A673 (cell line): ENCODE measurements at regions not wholly inside any gene's neighbourhood (a gene's known extent, or its start where the extent isn't known, plus 50 kb on each side); places are given as distances from the start of the nearest gene placed in this dataset.

ENCODE experiments used
- BruUV-seq: library from RNA; stranded (reverse); fragments of 400-500 nt; replicated peaks from 2 replicates; lab custom pipeline; 2021; lab: Mats Ljungman, UMichigan
- CTCF ChIA-PET: fragments of 300-600 bp; sonication (Branson Sonifier 250); formaldehyde crosslinking; loops from one replicate; lab custom pipeline; 2022; ENCODE audit warnings: antibody characterized with exemption; lab: Charles Lee
- POLR2A ChIA-PET: fragments of 300-600 bp; sonication (Branson Sonifier 250); formaldehyde crosslinking; loops from one replicate; lab custom pipeline; 2022; ENCODE audit warnings: antibody characterized with exemption; ENCODE audit not compliant: low non-redundant PET; lab: Charles Lee
- DNase-seq: peaks from one replicate; pipeline ENCODE4 v3.0.0-alpha.2; 2015; ENCODE audit warnings: low spot score
- H3K27ac ChIP-seq: fragments of 200-600 bp; sonication (generic); 2 replicates; pipeline ENCODE4 v1.5.1; 2016; ENCODE audit warnings: mixed run types, low read depth, mild to moderate bottlenecking, mixed read lengths, antibody characterized with exemption, low read length; ENCODE audit not compliant: poor library complexity, severe bottlenecking
- H3K27me3 ChIP-seq: fragments of 200-600 bp; sonication (generic); replicated peaks from 2 replicates; pipeline ENCODE4 v1.6.1; 2017; ENCODE audit warnings: mixed run types, low read depth, mild to moderate bottlenecking, mixed read lengths, antibody characterized with exemption, low read length; ENCODE audit not compliant: insufficient read depth, poor library complexity
- H3K36me3 ChIP-seq: fragments of 200-600 bp; sonication (generic); 2 replicates; pipeline ENCODE4 v1.6.1; 2016; ENCODE audit warnings: mixed run types, mild to moderate bottlenecking, mixed read lengths, antibody characterized with exemption, low read length; ENCODE audit not compliant: insufficient read depth, poor library complexity, severe bottlenecking
- H3K4me1 ChIP-seq: fragments of 200-600 bp; sonication (generic); 2 replicates; pipeline ENCODE4 v1.6.1; 2017; ENCODE audit warnings: mixed run types, mild to moderate bottlenecking, mixed read lengths, antibody characterized with exemption, low read length; ENCODE audit not compliant: insufficient read depth, poor library complexity, severe bottlenecking
- H3K4me3 ChIP-seq: fragments of 200-600 bp; sonication (generic); 2 replicates; pipeline ENCODE4 v1.5.1; 2016; ENCODE audit warnings: low read depth, mixed run types, mild to moderate bottlenecking, mixed read lengths, low read length; ENCODE audit not compliant: poor library complexity, severe bottlenecking
- H3K9me3 ChIP-seq: fragments of 200-600 bp; sonication (generic); 2 replicates; pipeline ENCODE4 v1.6.1; 2016; ENCODE audit warnings: mixed run types, low read depth, mild to moderate bottlenecking, mixed read lengths, antibody characterized with exemption, low read length; ENCODE audit not compliant: poor library complexity, severe bottlenecking
- CTCF ChIP-seq: fragments of 300-800, 200-600 bp; sonication (generic); conservative IDR thresholded peaks from 2 replicates; pipeline ENCODE4 v1.5.1; 2017; ENCODE audit warnings: low read depth, mild to moderate bottlenecking, antibody characterized with exemption, low read length, moderate library complexity, mixed read lengths
- EZH2 ChIP-seq: fragments of 200-600 bp; sonication (generic); IDR thresholded peaks from 2 replicates; pipeline ENCODE4 v1.6.1; 2017; ENCODE audit warnings: borderline replicate concordance, low read depth, mild to moderate bottlenecking, mixed read lengths, antibody characterized with exemption, low read length; ENCODE audit not compliant: poor library complexity, severe bottlenecking
- intact Hi-C: fragments of 100-400 bp; cut with micrococcal nuclease; formaldehyde crosslinking; loops from one replicate; pipeline ENCODE4 v1.10.0; 2022; ENCODE audit not compliant: unreplicated experiment

DNA sequence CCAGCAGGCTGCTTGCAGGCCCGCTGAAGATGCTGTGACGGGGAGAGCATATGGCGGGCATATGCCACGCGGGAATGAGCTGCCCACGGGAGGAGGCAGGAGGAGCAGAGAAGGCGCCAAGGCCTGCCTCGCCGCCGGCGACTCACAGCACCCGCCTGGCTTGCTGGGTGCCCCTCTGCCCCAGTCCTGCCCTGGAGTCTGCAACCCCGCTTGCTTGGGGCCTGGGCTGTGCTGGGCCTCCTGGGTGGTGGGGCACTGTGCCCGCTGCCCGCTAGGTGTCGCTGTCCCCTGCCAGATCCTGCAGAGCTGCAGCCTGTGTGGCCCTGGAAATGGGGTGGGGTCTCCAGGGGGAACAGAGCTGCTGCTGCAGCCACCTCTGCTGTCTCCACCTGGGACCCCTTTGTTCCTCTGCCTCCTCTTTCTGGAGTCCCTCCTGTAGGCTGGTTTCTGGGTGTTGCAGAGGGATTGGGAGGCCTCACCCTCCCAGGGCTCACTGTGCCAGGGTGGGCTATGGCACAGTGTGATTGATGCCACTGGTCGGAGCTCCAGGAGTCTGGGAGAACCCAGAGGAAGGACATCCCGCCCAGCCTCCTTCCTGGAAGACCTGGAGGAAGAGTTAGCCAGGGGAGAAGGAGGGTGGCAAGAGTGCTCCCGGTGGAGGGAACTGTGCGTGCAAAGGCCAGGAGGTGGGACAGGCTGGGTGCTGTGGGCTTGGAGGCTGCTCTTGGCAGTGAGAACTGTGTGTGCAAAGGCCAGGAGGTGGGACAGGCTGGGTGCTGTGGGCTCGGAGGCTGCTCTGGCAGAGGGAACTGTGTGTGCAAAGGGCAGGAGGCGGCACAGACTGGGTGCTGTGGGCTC, 141.0 kb upstream of the CIBAR2 start:
- ChIA-PET POLR2A (no interaction called here), CTCF (interaction anchor here (0.6 to 1.5 kb wide), 7 partner anchors 11 to 458 kb away, joined by 3 to 5 read pairs (median 3); no protein-coding TSS in a partner anchor)
- intact Hi-C loops: no loop called here
- peak; percentile 59 for DNase-seq
- no TSS peak for BruUV-seq
- Histone ChIP-seq H3K36me3 (no peaks in the 10 kb centered on the region), H3K4me3 (no peak overlapping the region), H3K9me3 (no peaks in the 10 kb centered on the region), H3K4me1 (peaks cover 34% of the 10 kb centered on the region), H3K27me3 (no peaks in the 10 kb centered on the region), H3K27ac (no peak overlapping the region)
- no peak for TF ChIP-seq EZH2
- peak; percentile 95 for TF ChIP-seq CTCF

DNA sequence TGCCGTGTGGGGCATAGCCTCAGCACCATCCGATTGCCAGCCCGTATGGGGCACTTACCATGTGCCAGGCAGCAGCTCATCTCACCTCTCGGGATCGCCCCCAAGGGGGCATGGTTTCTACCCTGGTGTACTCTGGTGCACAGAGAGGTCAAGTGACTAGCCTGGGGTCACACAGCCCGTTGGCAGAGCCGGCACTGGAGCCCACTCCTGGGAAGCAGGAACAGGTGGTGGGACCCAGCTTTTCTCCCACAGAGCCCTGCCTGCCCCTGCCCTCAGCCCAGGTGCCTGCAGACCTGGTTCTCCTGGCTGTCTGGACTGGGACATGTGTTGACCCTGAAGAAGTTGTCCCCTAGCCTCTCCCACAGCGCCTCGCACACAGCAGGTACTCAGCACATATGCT, 141.8 kb upstream of the CIBAR2 start:
- Histone ChIP-seq H3K4me3 (no peak overlapping the region), H3K4me1 (peaks cover 34% of the 10 kb centered on the region), H3K27me3 (no peaks in the 10 kb centered on the region), H3K27ac (no peak overlapping the region), H3K36me3 (no peaks in the 10 kb centered on the region), H3K9me3 (no peaks in the 10 kb centered on the region)
- POLR2A ChIA-PET: no interaction called here
- intact Hi-C loops: no loop called here
- CTCF ChIA-PET: interaction anchor here (0.6 to 1.5 kb wide), 2 partner anchors 21 to 457 kb away, joined by 3 to 5 read pairs; no protein-coding TSS in a partner anchor
- no TSS peak for BruUV-seq
- DNase-seq: no peak
- TF ChIP-seq CTCF (no peak), EZH2 (no peak)

DNA sequence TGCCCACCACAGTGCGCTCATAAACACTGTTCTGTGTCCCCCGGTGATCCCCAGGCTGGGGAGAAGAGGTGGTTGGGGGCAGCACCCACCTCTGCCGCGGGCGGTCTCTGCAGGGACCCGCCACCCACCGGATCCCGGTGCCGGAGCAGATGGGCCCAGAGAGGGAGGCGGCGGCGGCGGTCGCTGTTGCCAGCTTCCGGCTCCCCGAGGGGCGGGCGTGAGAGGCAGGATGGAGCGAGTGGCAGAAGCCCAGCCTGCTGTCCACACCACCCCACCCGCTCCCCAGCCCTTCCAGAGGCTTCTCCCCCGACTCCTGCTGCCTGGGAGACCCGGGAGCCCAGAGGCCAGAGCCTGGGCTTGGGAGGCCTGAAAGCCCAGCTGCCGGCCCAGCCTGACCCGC, 142.6 kb upstream of the CIBAR2 start:
- CTCF ChIA-PET: no interaction called here
- no TSS peak for BruUV-seq
- Histone ChIP-seq H3K4me1 (peaks cover 33% of the 10 kb centered on the region), H3K36me3 (no peaks in the 10 kb centered on the region), H3K27me3 (no peaks in the 10 kb centered on the region), H3K4me3 (no peak overlapping the region), H3K27ac (no peak overlapping the region), H3K9me3 (no peaks in the 10 kb centered on the region)
- intact Hi-C loops: no loop called here
- POLR2A ChIA-PET: no interaction called here
- no peak for TF ChIP-seq CTCF
- no peak for DNase-seq
